ENCODE measurements at regions not wholly inside any gene's neighbourhood (a gene's known extent, or its start where the extent isn't known, plus 50 kb on each side); places are given as distances from the start of the nearest gene placed in this dataset.

DNA sequence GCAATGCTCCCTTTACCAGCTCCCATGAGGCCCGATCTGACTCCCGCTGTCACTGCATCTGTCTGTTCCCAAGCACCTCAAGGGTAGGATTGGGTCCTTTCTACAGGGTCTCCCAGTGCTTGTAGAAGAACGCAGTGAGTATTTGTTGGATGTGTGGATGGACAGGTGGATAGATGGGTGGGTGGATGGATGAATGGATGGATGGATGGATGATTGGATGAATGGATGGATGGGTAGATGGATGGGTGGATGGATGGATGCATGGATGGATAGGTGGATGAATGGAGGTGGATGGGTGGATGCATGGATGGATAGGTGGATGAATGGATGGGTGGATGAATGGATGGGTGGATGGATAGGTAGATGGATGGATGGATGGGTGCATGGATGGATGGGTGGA, 91.6 kb downstream of the HS1BP3 start:
- Mint-ChIP-seq H3K9me3 (no peaks in the 10 kb centered on the region), H3K36me3 (ENCODE audit: low read depth) (no peaks in the 10 kb centered on the region), H3K4me1 (peaks cover 27% of the 10 kb centered on the region), H3K27ac (no peak overlapping the region), H3K4me3 (no peak overlapping the region), H3K27me3 (ENCODE audit: insufficient read depth) (peaks cover 6% of the 10 kb centered on the region)
- Histone ChIP-seq H3K36me3 (ENCODE audit: control insufficient read depth, insufficient read depth, low read length) (no peaks in the 10 kb centered on the region), H3K9me3 (ENCODE audit: control insufficient read depth, low read length) (no peaks in the 10 kb centered on the region), H3K9ac (ENCODE audit: extremely low read depth, low read length, poor library complexity, severe bottlenecking) (no peak overlapping the region), H3K27ac (ENCODE audit: low read depth, low read length) (no peak overlapping the region), H3K4me3 (ENCODE audit: low read length) (no peak overlapping the region), H3K4me1 (ENCODE audit: control insufficient read depth, insufficient read depth, low read length) (no peaks in the 10 kb centered on the region), H3K27me3 (ENCODE audit: control insufficient read depth, insufficient read depth, low read length, poor library complexity, severe bottlenecking) (no peaks in the 10 kb centered on the region)
- no peak for TF ChIP-seq CTCF (conservative IDR thresholded peaks at IDR 0.05)
- DNase-seq, result no peak
- 92 to 100% methylated on average over 1 to 3 of the region's 3 CpGs for WGBS, 2 experiments (ENCODE audit: insufficient coverage in 1 of 2, insufficient read length in 1 of 2)

DNA sequence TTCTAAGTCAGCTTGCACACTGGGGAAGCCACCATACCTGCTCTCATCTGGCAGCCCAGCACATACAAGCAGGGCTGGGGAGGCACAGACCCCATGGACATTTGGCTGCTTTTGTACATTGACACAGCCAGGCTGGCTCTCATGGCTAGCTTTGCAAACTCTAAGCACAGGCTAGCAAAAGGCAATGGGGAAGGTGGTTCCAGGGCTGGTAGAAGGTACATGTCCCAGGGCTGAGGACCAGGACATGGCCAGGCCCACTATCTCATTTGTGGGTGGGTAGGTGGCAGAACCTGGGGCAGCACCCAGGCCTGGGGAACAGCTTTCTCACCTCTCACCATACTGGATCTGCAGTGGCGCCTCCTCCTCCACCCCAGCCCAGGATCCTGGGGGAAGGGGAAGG, 90.9 kb downstream of the HS1BP3 start:
- H3K36me3 Mint-ChIP-seq (ENCODE audit: low read depth), result no peaks in the 10 kb centered on the region
- peaks cover 22% of the 10 kb centered on the region for H3K4me1 Mint-ChIP-seq
- H3K27me3 Mint-ChIP-seq (ENCODE audit: insufficient read depth), result peaks cover 6% of the 10 kb centered on the region
- H3K36me3 ChIP-seq (ENCODE audit: control insufficient read depth, insufficient read depth, low read length), result no peaks in the 10 kb centered on the region
- no peaks in the 10 kb centered on the region for H3K9me3 Mint-ChIP-seq
- H3K9me3 ChIP-seq (ENCODE audit: control insufficient read depth, low read length), result no peaks in the 10 kb centered on the region
- WGBS, 2 experiments (ENCODE audit: insufficient coverage in 1 of 2, insufficient read length in 1 of 2), result 90% methylated on average over 1 of the region's 1 CpG; no CpG with 5 or more reads in 1 of the 2 experiments
- H3K4me1 ChIP-seq (ENCODE audit: control insufficient read depth, insufficient read depth, low read length), result no peaks in the 10 kb centered on the region
- no peak overlapping the region for H3K27ac ChIP-seq (ENCODE audit: low read depth, low read length)
- no peak overlapping the region for H3K9ac ChIP-seq (ENCODE audit: extremely low read depth, low read length, poor library complexity, severe bottlenecking)
- no peak overlapping the region for H3K4me3 ChIP-seq (ENCODE audit: low read length)
- no peak overlapping the region for H3K4me3 Mint-ChIP-seq
- DNase-seq, result no peak
- no peaks in the 10 kb centered on the region for H3K27me3 ChIP-seq (ENCODE audit: control insufficient read depth, insufficient read depth, low read length, poor library complexity, severe bottlenecking)
- H3K27ac Mint-ChIP-seq, result no peak overlapping the region
- TF ChIP-seq CTCF (conservative IDR thresholded peaks at IDR 0.05), result no peak

- no peak overlapping the region for H3K4me3 ChIP-seq (ENCODE audit: low read length)
- Mint-ChIP-seq H3K27me3 (ENCODE audit: insufficient read depth) (peaks cover 6% of the 10 kb centered on the region), H3K36me3 (ENCODE audit: low read depth) (no peaks in the 10 kb centered on the region), H3K4me1 (peaks cover 19% of the 10 kb centered on the region), H3K9me3 (no peaks in the 10 kb centered on the region), H3K4me3 (no peak overlapping the region), H3K27ac (peak overlapping the region; percentile 70)
- no peak overlapping the region for H3K27ac ChIP-seq (ENCODE audit: low read depth, low read length)
- H3K27me3 ChIP-seq (ENCODE audit: control insufficient read depth, insufficient read depth, low read length, poor library complexity, severe bottlenecking), result no peaks in the 10 kb centered on the region
- H3K36me3 ChIP-seq (ENCODE audit: control insufficient read depth, insufficient read depth, low read length), result no peaks in the 10 kb centered on the region
- 62 to 70% methylated on average over 4 to 5 of the region's 5 CpGs for WGBS, 2 experiments (ENCODE audit: insufficient coverage in 1 of 2, insufficient read length in 1 of 2)
- H3K4me1 ChIP-seq (ENCODE audit: control insufficient read depth, insufficient read depth, low read length), result no peaks in the 10 kb centered on the region
- peak; percentile 50 for DNase-seq
- TF ChIP-seq CTCF (conservative IDR thresholded peaks at IDR 0.05), result no peak
- H3K9me3 ChIP-seq (ENCODE audit: control insufficient read depth, low read length), result no peaks in the 10 kb centered on the region
- H3K9ac ChIP-seq (ENCODE audit: extremely low read depth, low read length, poor library complexity, severe bottlenecking), result no peak overlapping the region
Measured at GRCh38 chr2:20560891-20561636, 89.8 kb downstream of the HS1BP3 start.

Data from endodermal cell (in vitro differentiated cells).